ENCODE measurements at regions not wholly inside any gene's neighbourhood (a gene's known extent, or its start where the extent isn't known, plus 50 kb on each side); places are given as distances from the start of the nearest gene placed in this dataset.

- no peaks in the 10 kb centered on the region for H3K36me3 ChIP-seq (ENCODE audit: control insufficient read depth, insufficient read depth, low read length, severe bottlenecking)
- H3K4me1 ChIP-seq (ENCODE audit: control insufficient read depth, insufficient read depth, low read length), result no peaks in the 10 kb centered on the region
- no peaks in the 10 kb centered on the region for H3K27me3 ChIP-seq (replicated peaks; ENCODE audit: control insufficient read depth, insufficient read depth, low read length)
- H3K9ac ChIP-seq (ENCODE audit: low read length), result no peak overlapping the region
- no peak for DNase-seq (ENCODE audit: low read depth)
- no peak overlapping the region for H3K4me3 ChIP-seq (ENCODE audit: low read length)
- no peaks in the 10 kb centered on the region for H3K9me3 ChIP-seq (ENCODE audit: control insufficient read depth, low read length)
These were observed 688.6 kb downstream of the DIPK2A start for GRCh38 chr3:144660186-144660585.

GRCh38 chr3:144662729-144663128 lies 691.1 kb downstream of the DIPK2A start:
- no peaks in the 10 kb centered on the region for H3K27me3 ChIP-seq (replicated peaks; ENCODE audit: control insufficient read depth, insufficient read depth, low read length)
- no peak overlapping the region for H3K9ac ChIP-seq (ENCODE audit: low read length)
- H3K36me3 ChIP-seq (ENCODE audit: control insufficient read depth, insufficient read depth, low read length, severe bottlenecking), result no peaks in the 10 kb centered on the region
- H3K9me3 ChIP-seq (ENCODE audit: control insufficient read depth, low read length), result peaks cover 9% of the 10 kb centered on the region
- DNase-seq (ENCODE audit: low read depth), result no peak
- H3K4me1 ChIP-seq (ENCODE audit: control insufficient read depth, insufficient read depth, low read length), result no peaks in the 10 kb centered on the region
- no peak overlapping the region for H3K4me3 ChIP-seq (ENCODE audit: low read length)

- H3K9ac ChIP-seq (ENCODE audit: low read length), result no peak overlapping the region
- no peaks in the 10 kb centered on the region for H3K27me3 ChIP-seq (replicated peaks; ENCODE audit: control insufficient read depth, insufficient read depth, low read length)
- DNase-seq (ENCODE audit: low read depth), result no peak
- no peak overlapping the region for H3K4me3 ChIP-seq (ENCODE audit: low read length)
- no peaks in the 10 kb centered on the region for H3K4me1 ChIP-seq (ENCODE audit: control insufficient read depth, insufficient read depth, low read length)
- H3K36me3 ChIP-seq (ENCODE audit: control insufficient read depth, insufficient read depth, low read length, severe bottlenecking), result no peaks in the 10 kb centered on the region
- H3K9me3 ChIP-seq (ENCODE audit: control insufficient read depth, low read length), result peaks cover 9% of the 10 kb centered on the region
These were observed 692.1 kb downstream of the DIPK2A start for GRCh38 chr3:144663456-144664436.

GRCh38 chr3:144665567-144666053 lies 694.0 kb downstream of the DIPK2A start:
- H3K9ac ChIP-seq (ENCODE audit: low read length), result no peak overlapping the region
- H3K9me3 ChIP-seq (ENCODE audit: control insufficient read depth, low read length), result peaks cover 9% of the 10 kb centered on the region
- no peak for DNase-seq (ENCODE audit: low read depth)
- H3K27me3 ChIP-seq (replicated peaks; ENCODE audit: control insufficient read depth, insufficient read depth, low read length), result no peaks in the 10 kb centered on the region
- H3K4me1 ChIP-seq (ENCODE audit: control insufficient read depth, insufficient read depth, low read length), result no peaks in the 10 kb centered on the region
- no peaks in the 10 kb centered on the region for H3K36me3 ChIP-seq (ENCODE audit: control insufficient read depth, insufficient read depth, low read length, severe bottlenecking)
- no peak overlapping the region for H3K4me3 ChIP-seq (ENCODE audit: low read length)

- H3K4me1 ChIP-seq (ENCODE audit: control insufficient read depth, insufficient read depth, low read length), result no peaks in the 10 kb centered on the region
- no peaks in the 10 kb centered on the region for H3K36me3 ChIP-seq (ENCODE audit: control insufficient read depth, insufficient read depth, low read length, severe bottlenecking)
- no peak overlapping the region for H3K4me3 ChIP-seq (ENCODE audit: low read length)
- DNase-seq (ENCODE audit: low read depth), result no peak
- H3K9ac ChIP-seq (ENCODE audit: low read length), result no peak overlapping the region
- H3K9me3 ChIP-seq (ENCODE audit: control insufficient read depth, low read length), result peaks cover 9% of the 10 kb centered on the region
- no peaks in the 10 kb centered on the region for H3K27me3 ChIP-seq (replicated peaks; ENCODE audit: control insufficient read depth, insufficient read depth, low read length)
These were observed 698.9 kb downstream of the DIPK2A start for GRCh38 chr3:144670571-144670970.

GRCh38 chr3:144677103-144677502 lies 705.5 kb downstream of the DIPK2A start:
- peaks cover 15% of the 10 kb centered on the region for H3K4me1 ChIP-seq (ENCODE audit: control insufficient read depth, insufficient read depth, low read length)
- H3K9me3 ChIP-seq (ENCODE audit: control insufficient read depth, low read length), result no peaks in the 10 kb centered on the region
- no peak overlapping the region for H3K4me3 ChIP-seq (ENCODE audit: low read length)
- peak; percentile 38 for DNase-seq (ENCODE audit: low read depth)
- H3K27me3 ChIP-seq (replicated peaks; ENCODE audit: control insufficient read depth, insufficient read depth, low read length), result no peaks in the 10 kb centered on the region
- H3K36me3 ChIP-seq (ENCODE audit: control insufficient read depth, insufficient read depth, low read length, severe bottlenecking), result no peaks in the 10 kb centered on the region
- H3K9ac ChIP-seq (ENCODE audit: low read length), result no peak overlapping the region

- Histone ChIP-seq H3K9ac (ENCODE audit: low read length) (no peak overlapping the region), H3K36me3 (ENCODE audit: control insufficient read depth, insufficient read depth, low read length, severe bottlenecking) (no peaks in the 10 kb centered on the region), H3K4me1 (ENCODE audit: control insufficient read depth, insufficient read depth, low read length) (no peaks in the 10 kb centered on the region), H3K9me3 (ENCODE audit: control insufficient read depth, low read length) (no peaks in the 10 kb centered on the region), H3K27me3 (replicated peaks; ENCODE audit: control insufficient read depth, insufficient read depth, low read length) (no peaks in the 10 kb centered on the region), H3K4me3 (ENCODE audit: low read length) (no peak overlapping the region)
- no peak for DNase-seq (ENCODE audit: low read depth)
These were observed 711.4 kb downstream of the DIPK2A start for GRCh38 chr3:144683065-144683464.

GRCh38 chr3:144687862-144688261 lies 716.2 kb downstream of the DIPK2A start:
- H3K9ac ChIP-seq (ENCODE audit: low read length), result no peak overlapping the region
- no peaks in the 10 kb centered on the region for H3K4me1 ChIP-seq (ENCODE audit: control insufficient read depth, insufficient read depth, low read length)
- no peak overlapping the region for H3K4me3 ChIP-seq (ENCODE audit: low read length)
- DNase-seq (ENCODE audit: low read depth), result no peak
- H3K9me3 ChIP-seq (ENCODE audit: control insufficient read depth, low read length), result no peaks in the 10 kb centered on the region
- no peaks in the 10 kb centered on the region for H3K27me3 ChIP-seq (replicated peaks; ENCODE audit: control insufficient read depth, insufficient read depth, low read length)
- no peaks in the 10 kb centered on the region for H3K36me3 ChIP-seq (ENCODE audit: control insufficient read depth, insufficient read depth, low read length, severe bottlenecking)

GRCh38 chr3:144692488-144692887 lies 720.9 kb downstream of the DIPK2A start:
- H3K36me3 ChIP-seq (ENCODE audit: control insufficient read depth, insufficient read depth, low read length, severe bottlenecking), result no peaks in the 10 kb centered on the region
- no peak for DNase-seq (ENCODE audit: low read depth)
- no peaks in the 10 kb centered on the region for H3K9me3 ChIP-seq (ENCODE audit: control insufficient read depth, low read length)
- H3K9ac ChIP-seq (ENCODE audit: low read length), result no peak overlapping the region
- H3K4me3 ChIP-seq (ENCODE audit: low read length), result no peak overlapping the region
- no peaks in the 10 kb centered on the region for H3K27me3 ChIP-seq (replicated peaks; ENCODE audit: control insufficient read depth, insufficient read depth, low read length)
- H3K4me1 ChIP-seq (ENCODE audit: control insufficient read depth, insufficient read depth, low read length), result no peaks in the 10 kb centered on the region

- H3K9ac ChIP-seq (ENCODE audit: low read length), result no peak overlapping the region
- no peaks in the 10 kb centered on the region for H3K36me3 ChIP-seq (ENCODE audit: control insufficient read depth, insufficient read depth, low read length, severe bottlenecking)
- H3K27me3 ChIP-seq (replicated peaks; ENCODE audit: control insufficient read depth, insufficient read depth, low read length), result no peaks in the 10 kb centered on the region
- no peaks in the 10 kb centered on the region for H3K9me3 ChIP-seq (ENCODE audit: control insufficient read depth, low read length)
- DNase-seq (ENCODE audit: low read depth), result no peak
- H3K4me3 ChIP-seq (ENCODE audit: low read length), result no peak overlapping the region
- no peaks in the 10 kb centered on the region for H3K4me1 ChIP-seq (ENCODE audit: control insufficient read depth, insufficient read depth, low read length)
These were observed 736.8 kb downstream of the DIPK2A start for GRCh38 chr3:144708437-144708836.

GRCh38 chr3:144737281-144737680 lies 765.7 kb downstream of the DIPK2A start:
- H3K27me3 ChIP-seq (replicated peaks; ENCODE audit: control insufficient read depth, insufficient read depth, low read length), result no peaks in the 10 kb centered on the region
- no peaks in the 10 kb centered on the region for H3K4me1 ChIP-seq (ENCODE audit: control insufficient read depth, insufficient read depth, low read length)
- no peaks in the 10 kb centered on the region for H3K9me3 ChIP-seq (ENCODE audit: control insufficient read depth, low read length)
- H3K4me3 ChIP-seq (ENCODE audit: low read length), result no peak overlapping the region
- no peak overlapping the region for H3K9ac ChIP-seq (ENCODE audit: low read length)
- DNase-seq (ENCODE audit: low read depth), result no peak
- H3K36me3 ChIP-seq (ENCODE audit: control insufficient read depth, insufficient read depth, low read length, severe bottlenecking), result no peaks in the 10 kb centered on the region
